Neural cell (in vitro differentiated cells): ENCODE measurements at regions not wholly inside any gene's neighbourhood (a gene's known extent, or its start where the extent isn't known, plus 50 kb on each side); places are given as distances from the start of the nearest gene placed in this dataset.

ENCODE experiments used
- EZH2 ChIP-seq: fragments of 200-600, 300-800 bp; shearing (Covaris generic), sonication (generic); IDR thresholded peaks from 2 replicates; pipeline ENCODE4 v1.6.1; 2014; ENCODE audit warnings: antibody characterized with exemption, low read length, borderline replicate concordance, mild to moderate bottlenecking; ENCODE audit not compliant: insufficient read depth, poor library complexity, severe bottlenecking
- MXI1 ChIP-seq: fragments of 450-650 bp; conservative IDR thresholded peaks from 2 replicates; pipeline ENCODE4 v1.6.1; 2014; ENCODE audit warnings: antibody characterized with exemption, mild to moderate bottlenecking; ENCODE audit not compliant: poor library complexity, severe bottlenecking
- POLR2AphosphoS5 ChIP-seq: IDR thresholded peaks from 2 replicates; pipeline ENCODE4 v1.6.1; 2012
- RAD21 ChIP-seq: fragments of 450-650 bp; conservative IDR thresholded peaks from 2 replicates; pipeline ENCODE4 v1.6.1; 2014; ENCODE audit warnings: antibody characterized with exemption, mild to moderate bottlenecking, moderate library complexity
- TAF1 ChIP-seq: IDR thresholded peaks from 2 replicates; pipeline ENCODE4 v1.6.1; 2012; ENCODE audit warnings: low read depth
- TF ChIP-seq, protein P1 (sequence below): fragments of 450-650 bp; IDR thresholded peaks from 2 replicates; pipeline ENCODE4 v1.5.1; 2014; ENCODE audit warnings: antibody characterized with exemption, mild to moderate bottlenecking, moderate library complexity; ENCODE audit not compliant: poor library complexity, severe bottlenecking

DNA sequence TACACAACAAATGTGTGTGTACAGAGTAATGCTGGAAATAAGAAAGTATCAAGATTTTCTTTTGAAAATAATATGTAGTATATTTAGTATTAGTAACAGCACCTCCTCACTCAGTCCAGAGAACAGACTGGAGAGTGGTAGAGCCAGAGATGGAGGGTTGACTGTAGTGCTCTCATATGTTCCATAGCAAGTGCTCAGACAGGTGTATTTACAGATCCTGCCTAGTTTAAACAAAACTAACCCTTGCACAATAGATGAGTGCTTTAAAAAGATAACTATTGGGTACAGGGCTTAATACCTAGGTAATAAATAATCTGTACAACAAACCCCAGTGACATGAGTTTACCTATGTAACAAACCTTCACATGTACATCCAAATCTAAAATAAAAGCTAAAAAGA, 381.0 kb upstream of the EMCN start:
- TF ChIP-seq, protein P1, sequence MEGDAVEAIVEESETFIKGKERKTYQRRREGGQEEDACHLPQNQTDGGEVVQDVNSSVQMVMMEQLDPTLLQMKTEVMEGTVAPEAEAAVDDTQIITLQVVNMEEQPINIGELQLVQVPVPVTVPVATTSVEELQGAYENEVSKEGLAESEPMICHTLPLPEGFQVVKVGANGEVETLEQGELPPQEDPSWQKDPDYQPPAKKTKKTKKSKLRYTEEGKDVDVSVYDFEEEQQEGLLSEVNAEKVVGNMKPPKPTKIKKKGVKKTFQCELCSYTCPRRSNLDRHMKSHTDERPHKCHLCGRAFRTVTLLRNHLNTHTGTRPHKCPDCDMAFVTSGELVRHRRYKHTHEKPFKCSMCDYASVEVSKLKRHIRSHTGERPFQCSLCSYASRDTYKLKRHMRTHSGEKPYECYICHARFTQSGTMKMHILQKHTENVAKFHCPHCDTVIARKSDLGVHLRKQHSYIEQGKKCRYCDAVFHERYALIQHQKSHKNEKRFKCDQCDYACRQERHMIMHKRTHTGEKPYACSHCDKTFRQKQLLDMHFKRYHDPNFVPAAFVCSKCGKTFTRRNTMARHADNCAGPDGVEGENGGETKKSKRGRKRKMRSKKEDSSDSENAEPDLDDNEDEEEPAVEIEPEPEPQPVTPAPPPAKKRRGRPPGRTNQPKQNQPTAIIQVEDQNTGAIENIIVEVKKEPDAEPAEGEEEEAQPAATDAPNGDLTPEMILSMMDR, result no peak
- TF ChIP-seq RAD21 (no peak), POLR2AphosphoS5 (no peak), TAF1 (no peak), MXI1 (no peak), EZH2 (no peak)
